Upper lobe of left lung (tissue), 4 donors: ENCODE measurements at regions not wholly inside any gene's neighbourhood (a gene's known extent, or its start where the extent isn't known, plus 50 kb on each side); places are given as distances from the start of the nearest gene placed in this dataset.

Source experiments
- CTCF ChIP-seq, 6 experiments: fragments of 450-650 bp in 4 of 6; fragments of 200-600 bp in 2 of 6; sonication (generic) in 2 of 6; IDR thresholded peaks; one replicate each; pipeline ENCODE4 v1.5.1; 2016 to 2019; ENCODE audit warnings: antibody characterized with exemption in 6 of 6
- POLR2A ChIP-seq, 4 donors: fragments of 450-650 bp; IDR thresholded peaks; one replicate each; pipeline ENCODE4 v1.5.1; 2016 to 2017; ENCODE audit warnings: antibody characterized with exemption in 4 of 4, mild to moderate bottlenecking in 2 of 4
- POLR2AphosphoS5 ChIP-seq, 2 donors: sonication (generic); formaldehyde crosslinking; IDR thresholded peaks; one replicate each; pipeline ENCODE4 v1.5.1; 2017; ENCODE audit warnings: antibody characterized with exemption in 2 of 2

GRCh38 chr16:51716195-51716594 lies 565.1 kb upstream of the SALL1 start:
- TF ChIP-seq POLR2AphosphoS5 (IDR thresholded peaks at IDR 0.05), result no peak
- no peak for TF ChIP-seq CTCF (IDR thresholded peaks at IDR 0.05)
- TF ChIP-seq POLR2A (IDR thresholded peaks at IDR 0.05), result no peak
